GM12873 (cell line): ENCODE measurements at regions not wholly inside any gene's neighbourhood (a gene's known extent, or its start where the extent isn't known, plus 50 kb on each side); places are given as distances from the start of the nearest gene placed in this dataset.

Experiments
- CTCF ChIP-seq: IDR thresholded peaks from 2 replicates; pipeline ENCODE4 v1.5.1; 2012; ENCODE audit warnings: low read depth, mild to moderate bottlenecking, moderate library complexity, low read length, control low read depth; ENCODE audit not compliant: insufficient read depth; ENCODE audit errors: missing control alignments

DNA sequence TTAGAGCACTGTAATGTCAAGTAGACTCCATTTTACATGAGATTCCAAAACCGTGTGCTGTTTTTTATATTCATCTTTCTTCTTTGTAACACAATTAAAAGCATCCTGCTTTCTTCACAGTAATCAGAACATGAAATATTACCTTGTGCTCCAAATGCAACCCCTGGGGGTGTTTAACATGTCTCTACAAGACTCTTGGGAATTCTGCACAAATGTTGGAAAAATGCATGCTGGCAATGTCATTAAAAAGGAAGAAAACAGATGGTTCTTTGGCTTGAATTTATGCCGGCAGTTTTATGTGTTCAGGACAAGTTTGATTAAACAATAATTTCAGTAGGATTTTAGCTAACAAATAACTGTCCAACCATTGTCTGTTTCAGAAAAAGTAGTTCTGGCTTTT, 159.1 kb downstream of the LIG4 start:
- TF ChIP-seq CTCF, result no peak

GRCh38 chr13:108049211-108049610, 166.1 kb downstream of the LIG4 start:
- TF ChIP-seq CTCF, result no peak

GRCh38 chr13:108044954-108045353, 170.4 kb downstream of the LIG4 start:
- no peak for TF ChIP-seq CTCF

DNA sequence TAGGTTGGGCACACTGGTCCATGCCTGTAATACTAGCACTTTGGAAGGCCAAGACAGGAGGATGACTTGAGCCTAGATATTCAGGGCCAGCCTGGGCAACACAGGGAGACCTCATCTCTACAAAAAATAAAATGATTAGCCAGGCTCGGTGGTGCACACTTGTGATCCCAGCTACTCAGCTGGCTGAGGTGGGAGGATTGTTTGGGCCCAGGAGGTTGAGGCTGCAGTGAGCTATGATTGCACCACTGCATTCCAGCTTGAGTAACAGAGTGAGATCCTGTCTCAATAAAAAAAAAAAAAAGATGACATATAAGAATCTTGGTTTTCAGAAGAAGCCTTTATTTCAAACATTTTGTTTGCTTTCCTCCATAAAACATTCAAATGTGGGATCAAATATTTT, 178.0 kb downstream of the LIG4 start:
- TF ChIP-seq CTCF, result no peak

- TF ChIP-seq CTCF, result no peak
These were observed 178.9 kb downstream of the LIG4 start for GRCh38 chr13:108036411-108036932.

GRCh38 chr13:108034909-108035410, 180.4 kb downstream of the LIG4 start:
- no peak for TF ChIP-seq CTCF

DNA sequence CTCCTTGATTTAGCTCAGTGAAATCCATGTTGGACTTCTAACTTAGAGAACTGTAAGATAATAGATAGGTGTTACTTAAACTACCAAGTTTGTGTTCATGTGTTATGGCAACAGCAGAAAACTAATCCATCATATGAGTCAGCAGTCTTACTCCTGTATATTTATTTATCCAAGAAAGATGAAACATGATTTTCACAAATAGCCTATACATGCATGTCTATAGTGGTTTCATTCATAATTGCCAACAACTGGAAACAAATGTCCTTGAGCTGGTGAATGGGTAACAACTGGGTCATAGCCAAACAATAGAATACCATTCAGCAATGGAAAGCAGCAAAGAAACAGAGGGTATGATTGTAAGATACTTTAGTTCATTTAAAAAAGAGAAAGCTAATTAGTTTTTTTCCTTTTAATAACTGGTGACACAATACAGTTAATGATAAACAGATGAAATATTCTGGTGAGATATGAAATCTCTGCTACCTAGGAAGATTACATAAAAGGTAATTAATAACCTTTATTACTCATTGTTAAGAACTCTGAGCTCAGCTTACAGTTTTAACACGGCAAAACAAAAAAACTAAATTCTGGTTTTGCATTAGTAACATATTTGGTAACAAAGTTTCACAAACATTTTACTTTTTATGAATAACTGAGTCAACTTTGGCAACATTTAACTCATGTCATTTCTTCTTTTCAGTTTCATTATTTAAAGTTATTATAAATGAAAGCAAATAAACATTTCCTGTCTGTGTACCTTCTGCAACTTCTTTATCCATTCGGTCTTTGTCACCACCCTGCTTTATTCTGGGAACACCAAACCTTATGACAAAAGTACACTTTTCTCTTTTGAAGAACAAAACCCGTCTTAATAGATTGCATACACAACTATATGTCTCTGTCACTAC, 181.3 kb downstream of the LIG4 start:
- no peak for TF ChIP-seq CTCF
